ENCODE measurements at regions not wholly inside any gene's neighbourhood (a gene's known extent, or its start where the extent isn't known, plus 50 kb on each side); places are given as distances from the start of the nearest gene placed in this dataset.
"Not testable (repeated sequence)": the region's sequence is repeated elsewhere in the genome, so short reads cannot be mapped to it uniquely, and the experiment has no call there.

DNA sequence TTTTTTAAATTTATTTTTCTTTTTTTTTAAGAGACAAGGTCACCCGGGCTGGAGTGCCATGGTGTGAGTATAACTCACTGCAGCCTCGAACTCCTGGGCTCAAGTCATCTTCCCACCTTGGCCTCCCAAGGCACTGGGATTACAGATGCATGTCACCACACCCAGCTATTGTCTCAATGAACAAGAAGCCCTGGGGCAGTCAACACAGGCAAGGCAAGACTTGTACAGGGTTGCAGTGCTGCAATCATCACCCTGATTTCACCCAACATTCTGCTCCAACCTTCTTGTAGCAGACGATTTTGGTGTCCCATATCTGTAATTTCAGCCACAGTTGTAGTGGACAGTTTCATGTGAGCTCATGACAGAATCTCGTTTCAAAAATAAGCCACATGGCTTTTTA lies 205.8 kb upstream of the KIF2A start:
- no peak for DNase-seq (ENCODE audit: low spot score)

DNA sequence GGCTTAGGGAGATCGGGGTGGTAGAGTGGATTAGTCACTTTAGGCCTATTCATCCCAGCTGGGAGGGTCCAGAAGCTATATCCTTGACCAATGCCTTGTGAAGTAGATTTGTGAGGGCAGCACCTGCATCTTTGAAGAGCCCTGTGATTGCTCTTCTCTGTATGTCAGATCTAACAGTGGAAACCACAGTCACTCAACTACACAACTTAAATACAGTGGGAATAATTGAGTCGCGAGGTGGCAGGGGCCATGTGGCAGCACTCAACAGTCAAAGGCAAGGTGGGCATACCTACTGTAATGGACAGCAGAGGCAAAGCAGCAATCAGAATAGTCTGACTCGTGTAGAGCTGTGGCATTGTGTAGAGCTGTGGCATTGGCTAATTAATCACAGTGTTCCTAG lies 202.1 kb upstream of the KIF2A start:
- not testable (repeated sequence) for DNase-seq (ENCODE audit: low spot score)

DNA sequence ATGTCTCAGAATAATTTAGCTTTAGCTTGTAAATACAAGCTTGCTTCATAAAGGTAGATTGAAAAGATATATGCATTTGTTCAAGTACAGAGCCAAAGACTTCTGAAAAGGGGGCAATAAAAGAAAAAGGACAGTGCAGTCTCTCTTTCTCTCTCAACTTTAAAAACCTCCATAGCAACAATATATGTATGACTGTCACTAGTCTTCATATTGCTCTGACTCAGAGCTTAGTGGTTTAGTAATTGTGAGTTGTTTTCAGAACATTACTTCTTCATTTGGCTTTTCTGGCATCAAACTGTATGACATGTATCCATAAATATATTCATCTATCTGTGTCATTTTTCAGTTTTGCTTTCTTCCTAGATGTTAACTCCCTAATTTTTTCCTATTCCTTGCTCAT lies 194.6 kb upstream of the KIF2A start:
- DNase-seq (ENCODE audit: low spot score) = no peak

DNA sequence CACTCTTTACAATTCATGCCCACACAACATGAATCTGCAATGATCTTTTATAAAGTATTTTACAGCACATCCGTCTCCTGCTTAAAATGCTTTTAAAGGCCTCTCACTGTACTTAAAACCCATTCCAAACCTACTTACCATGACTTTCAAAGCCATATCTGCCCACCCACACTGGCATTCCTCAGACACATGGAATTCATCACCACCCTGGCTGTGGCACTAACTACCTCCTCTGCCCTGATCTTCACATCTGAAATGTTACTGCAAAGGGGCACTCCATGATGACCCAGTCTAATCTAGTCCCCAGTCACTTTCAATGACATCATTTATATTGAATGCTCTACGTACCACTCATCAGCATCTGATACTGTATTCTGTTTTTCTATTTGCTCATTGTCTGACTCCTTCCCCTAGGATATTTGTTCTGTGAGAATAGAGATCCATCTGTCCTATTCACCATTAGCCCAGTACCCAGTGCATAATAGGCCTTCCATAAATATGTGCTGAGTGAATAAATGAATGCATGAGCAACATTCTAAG lies 193.2 kb upstream of the KIF2A start:
- no peak for DNase-seq (ENCODE audit: low spot score)

DNA sequence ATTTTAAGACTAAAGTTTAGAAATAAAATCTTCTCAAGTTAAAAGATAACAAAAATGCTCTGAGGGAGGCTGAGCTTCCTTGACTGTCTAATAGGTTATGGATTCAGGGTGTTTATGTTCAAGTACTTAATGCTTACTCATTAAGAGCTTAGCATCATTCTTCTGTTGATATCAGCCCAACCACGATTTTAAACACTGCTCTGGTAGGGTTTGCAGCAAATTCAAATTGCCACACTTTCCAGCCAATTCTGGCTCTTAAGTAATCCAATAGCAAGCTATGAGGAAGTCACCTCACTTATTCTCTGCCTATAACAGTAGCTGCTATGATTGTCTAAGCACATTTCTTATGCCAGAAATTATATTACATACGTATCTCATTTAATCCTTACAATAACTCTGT lies 191.0 kb upstream of the KIF2A start:
- DNase-seq (ENCODE audit: low spot score) = no peak

DNA sequence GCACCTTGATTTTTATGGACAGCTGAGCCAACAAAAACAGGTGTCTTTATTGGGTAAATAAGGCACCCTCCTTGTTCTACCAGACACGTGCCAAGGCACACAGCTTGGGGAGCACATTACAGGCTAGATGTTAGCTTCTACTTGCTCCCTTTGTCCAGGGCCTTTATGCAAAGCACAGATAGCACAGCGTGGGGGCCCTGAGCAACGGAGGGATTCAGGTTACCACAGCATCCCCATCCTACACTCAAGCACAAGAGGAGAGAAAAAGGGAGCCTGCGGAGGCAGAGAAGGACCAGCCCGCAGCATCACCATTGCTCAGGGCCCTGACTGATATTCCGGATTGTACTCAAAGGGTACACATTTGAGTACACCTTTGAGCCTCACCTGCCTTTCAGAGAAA lies 181.7 kb upstream of the KIF2A start:
- DNase-seq (ENCODE audit: low spot score) = no peak

DNA sequence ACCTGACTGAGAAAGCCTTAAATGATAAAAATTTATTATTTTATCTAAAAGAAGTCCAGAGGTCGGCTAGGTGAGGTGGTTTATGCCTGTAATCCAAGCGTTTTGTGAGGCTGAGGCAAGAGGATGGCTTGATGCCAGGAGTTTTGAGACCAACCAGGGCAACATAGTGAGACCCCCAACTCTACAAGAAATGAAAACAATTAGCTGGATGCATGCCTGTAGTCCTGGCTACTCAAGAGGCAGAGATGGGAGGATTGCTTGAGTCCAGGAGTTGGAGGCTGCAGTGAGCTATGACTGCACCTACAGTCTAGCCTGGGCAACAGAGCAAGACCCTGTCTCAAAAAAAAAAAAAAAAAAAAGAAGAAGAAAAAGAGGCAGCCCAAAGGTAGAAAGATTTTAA lies 179.9 kb upstream of the KIF2A start:
- DNase-seq (ENCODE audit: low spot score) = no peak

DNA sequence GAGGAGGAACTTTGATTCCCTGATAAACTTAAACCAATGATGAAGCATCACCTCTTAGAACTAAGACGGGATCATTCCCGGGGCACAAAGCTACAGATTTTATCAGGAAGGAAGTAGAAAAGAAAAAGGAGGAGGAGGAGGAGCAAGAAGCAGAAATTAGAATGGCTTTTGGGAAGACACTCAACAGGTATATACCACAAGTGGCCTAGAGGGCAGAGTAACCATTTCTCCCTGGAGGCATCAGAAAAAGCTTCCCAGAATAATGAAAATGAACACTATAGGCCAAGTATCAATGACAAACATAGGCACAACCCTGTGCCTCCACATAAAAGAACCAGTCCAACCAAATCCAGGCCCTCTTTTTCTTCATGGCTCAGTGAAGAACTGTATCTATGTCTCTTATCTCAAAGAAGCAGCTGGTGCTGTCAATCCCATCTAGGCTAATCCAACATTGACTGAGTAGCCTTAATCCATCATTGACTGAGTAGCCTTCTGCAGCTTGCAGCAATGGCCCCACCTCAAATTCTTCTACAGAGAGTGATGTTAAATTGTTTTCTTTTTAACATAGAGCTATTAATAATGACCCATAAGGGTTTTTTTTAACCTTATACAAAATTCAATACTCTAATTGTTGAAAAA lies 178.8 kb upstream of the KIF2A start:
- no peak for DNase-seq (ENCODE audit: low spot score)

DNA sequence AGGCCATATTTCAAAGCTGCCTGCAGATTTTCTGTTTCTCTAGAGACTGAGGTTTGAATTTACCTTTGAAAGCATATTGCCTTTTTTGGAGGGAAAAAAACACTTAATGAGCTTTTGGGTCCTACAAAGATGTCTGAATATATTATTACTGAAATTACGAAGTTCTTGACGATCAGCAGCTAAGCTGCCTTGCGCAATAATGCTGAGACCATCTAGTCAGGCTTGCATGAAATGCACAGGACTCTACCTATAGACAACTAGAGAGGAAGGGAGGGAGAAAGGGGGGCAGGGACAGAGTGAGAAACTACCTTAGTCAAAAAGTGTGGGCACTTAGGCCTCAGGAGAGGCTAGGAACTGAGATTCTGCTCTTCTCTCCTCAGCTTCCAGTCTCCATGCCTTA lies 175.9 kb upstream of the KIF2A start:
- DNase-seq (ENCODE audit: low spot score) = no peak

DNA sequence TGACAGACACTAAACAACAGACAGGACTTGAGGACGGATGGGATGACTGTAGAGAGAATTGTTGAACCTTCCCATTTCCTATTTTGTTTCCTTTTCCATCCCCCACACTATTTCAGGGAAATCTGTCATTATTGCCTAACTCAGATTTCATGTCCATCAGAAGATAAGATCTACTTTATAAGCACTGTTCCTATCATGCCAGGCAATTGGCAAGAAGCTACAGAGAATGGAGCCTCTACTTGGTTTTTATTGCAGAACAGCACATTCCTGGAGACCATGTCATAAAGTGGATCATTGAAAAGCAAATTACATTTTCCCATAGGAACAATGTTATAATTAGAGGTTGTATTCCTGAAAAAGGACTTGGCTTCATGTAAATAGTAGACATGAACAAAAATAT lies 173.7 kb upstream of the KIF2A start:
- DNase-seq (ENCODE audit: low spot score) = no peak

DNA sequence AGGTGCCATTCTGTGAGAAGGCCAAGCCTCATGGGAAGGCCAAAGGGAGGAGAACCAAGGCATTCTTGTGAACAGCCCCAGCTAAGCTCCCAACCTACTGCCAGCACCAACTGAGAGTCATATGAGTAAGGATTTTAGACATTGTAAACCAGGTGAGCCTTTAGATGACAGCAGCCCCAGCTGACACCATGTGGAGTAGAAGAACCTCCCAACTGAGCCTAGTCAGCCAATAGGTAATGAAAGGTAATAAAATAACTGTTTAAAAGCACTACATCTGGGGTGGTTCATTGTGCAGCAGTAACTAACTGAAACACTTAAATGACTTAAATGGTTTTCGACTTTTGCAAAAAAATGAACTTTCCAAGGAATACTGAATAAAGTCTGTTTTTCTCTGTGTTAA lies 172.6 kb upstream of the KIF2A start:
- no peak for DNase-seq (ENCODE audit: low spot score)

DNA sequence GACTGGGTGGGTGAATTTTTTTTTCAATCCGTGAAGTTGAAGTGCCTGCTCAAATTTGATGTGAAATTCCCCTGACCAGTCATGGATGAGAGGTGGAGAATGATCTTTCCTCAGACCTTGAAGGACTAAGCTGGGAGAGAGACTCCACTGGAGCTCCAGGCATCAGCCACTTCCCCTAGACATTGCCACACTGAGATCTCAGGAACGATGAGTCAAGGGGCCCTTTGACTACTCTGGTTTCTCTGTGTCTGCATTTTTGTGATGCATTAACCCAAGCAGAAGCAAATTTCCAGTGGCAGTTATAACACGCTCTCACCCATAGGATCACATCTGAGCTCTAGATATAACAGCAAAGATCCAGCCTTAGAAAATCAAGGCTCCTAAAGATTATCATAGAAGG lies 171.2 kb upstream of the KIF2A start:
- DNase-seq (ENCODE audit: low spot score) = no peak

DNA sequence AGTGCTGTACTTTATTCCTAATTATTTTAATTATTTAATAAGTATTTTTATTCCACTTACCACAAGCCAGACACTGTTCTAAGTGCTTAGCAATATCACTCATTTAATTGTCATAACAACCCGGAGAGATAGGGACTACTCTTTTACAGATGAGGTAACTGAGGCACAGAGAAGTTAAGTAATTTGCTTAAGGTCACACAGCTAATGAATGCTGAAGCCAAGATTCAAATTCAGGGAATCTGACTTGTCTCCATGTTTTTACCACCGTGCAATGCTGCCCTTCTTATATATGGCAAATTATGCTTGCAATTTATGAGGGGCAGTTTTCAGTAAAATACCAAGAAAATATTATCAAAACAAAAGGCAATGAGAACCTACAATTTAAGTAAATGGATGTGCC lies 168.4 kb upstream of the KIF2A start:
- no peak for DNase-seq (ENCODE audit: low spot score)

DNA sequence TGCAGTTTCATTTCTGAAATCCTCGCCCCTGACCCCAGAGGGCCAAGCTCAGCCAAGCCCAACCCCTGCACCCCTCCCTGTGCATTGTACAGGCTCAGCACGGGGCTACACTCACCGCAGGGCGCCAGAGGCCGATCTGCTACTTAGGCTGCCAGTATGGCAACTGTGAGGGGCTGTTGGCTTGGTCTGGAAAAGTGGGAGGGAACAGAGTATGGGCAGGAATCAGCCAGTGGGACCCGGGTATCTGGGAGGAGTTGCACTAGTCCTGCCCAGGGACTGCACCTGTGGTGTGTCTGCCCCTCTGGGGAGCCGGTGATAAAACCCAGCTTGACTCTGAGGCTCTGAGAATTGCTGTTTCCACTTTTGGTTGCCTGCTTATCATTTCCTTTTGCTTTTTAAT lies 167.4 kb upstream of the KIF2A start:
- peak; percentile 70 for DNase-seq (ENCODE audit: low spot score)

DNA sequence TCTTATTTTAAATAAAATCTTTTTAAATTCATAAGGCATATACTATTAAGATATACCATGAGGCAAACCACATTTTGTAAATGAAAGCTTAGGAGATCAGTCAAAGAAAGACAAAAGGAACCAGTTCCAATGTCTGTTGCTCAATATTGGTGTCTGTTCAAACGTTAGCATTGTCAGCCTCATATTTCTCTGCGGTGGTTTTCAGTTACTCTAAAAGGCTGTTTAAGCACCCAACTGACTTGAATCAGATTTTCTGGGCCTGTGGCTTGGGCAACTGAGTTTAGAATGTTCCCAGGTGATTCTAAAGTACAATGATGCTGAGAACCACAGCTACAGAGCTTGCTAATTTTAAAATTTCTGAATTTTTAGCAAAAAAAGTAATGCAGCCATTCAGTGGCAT lies 166.3 kb upstream of the KIF2A start:
- no peak for DNase-seq (ENCODE audit: low spot score)

DNA sequence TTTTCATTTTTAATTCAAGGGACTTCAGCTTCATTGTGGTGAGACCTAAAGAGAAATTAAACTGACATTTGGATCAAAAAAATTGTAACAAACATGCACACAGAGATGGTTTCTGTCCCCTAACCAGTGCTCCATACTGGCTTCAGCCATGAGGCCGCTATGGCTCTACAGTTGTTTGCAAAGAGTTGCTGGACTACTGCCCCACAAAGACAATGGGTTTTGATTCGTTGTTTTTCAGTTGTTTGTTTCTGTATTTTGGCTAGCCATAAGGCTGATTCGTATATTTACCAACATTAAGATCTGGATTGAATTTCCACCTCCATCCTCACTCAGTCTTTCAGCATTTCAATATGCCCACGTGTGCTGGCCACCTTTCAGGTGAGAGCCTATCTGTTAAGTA lies 163.7 kb upstream of the KIF2A start:
- DNase-seq (ENCODE audit: low spot score) = no peak

DNA sequence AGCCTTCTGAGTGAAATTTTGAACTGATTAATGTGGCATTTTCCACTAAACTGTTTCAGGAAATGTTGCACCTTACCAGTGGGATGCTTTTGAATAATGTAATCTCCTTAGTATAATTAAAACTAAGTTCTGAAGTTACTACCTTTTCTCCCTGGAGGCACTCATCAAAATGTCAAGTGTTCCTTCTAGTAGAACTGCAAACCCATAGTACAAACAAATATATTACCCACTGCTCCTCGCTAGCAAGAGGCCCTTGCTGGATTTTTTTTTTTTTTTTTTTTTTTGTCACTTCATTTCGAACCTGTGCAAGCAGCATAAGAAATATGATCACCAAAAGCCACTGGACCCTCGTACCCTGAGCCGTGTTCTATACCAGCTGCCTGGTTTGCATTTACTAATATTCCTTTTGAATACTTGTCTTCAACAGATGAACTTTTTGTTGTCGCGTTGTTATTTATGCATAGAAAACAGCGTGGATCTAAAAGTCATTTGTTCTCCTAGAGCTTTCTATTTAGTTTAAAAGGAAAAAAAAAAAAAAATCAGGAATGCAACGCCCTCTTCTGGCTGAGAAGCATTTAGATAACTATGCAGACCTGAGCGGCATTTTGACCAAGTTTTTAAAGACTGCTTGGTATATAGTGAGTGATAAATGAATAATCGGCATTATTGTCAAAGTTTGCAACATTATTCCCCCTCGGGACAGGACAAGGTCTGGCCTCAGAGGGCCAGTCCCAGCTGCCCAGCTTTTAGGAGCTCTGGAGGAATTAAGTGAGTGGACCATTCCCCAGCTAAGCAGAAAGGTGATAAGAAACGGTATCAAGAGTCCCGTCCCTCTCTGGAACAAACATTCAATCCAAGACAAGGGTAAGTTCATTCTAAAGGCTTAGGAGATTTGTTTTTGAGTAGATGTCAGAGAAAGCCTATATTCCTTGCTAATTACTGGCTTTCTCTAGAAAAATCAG lies 162.5 kb upstream of the KIF2A start:
- DNase-seq (ENCODE audit: low spot score) = no peak

DNA sequence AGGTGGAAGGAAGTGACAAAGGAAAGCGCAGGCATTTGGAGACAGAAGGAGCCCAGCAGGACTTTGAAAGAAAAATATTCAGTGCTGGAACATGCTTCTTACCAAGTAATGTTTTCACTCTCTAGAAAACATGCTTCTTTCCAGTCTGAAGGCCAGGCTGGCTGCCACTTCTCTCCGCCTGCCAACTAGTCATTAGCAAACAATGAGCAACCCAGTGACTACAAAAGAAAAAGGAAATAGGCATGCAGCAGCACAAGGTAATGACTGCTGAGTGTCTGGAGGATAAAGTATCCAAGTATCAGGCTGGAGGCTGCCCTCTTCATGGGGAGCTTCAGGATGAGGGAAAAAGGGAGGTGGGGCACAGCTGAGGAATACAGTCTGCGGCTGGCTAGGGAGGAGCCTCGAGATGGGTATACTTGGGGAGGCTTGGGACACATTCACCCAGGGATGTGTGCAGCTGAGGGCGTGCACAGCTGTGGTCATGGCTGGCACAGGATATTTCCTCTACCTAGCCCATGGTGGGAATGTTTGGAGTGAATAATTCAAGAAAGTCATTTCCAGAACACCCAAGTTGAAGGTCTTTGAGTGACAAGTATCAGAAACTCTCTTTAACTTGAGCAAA lies 161.5 kb upstream of the KIF2A start:
- DNase-seq (ENCODE audit: low spot score) = no peak

DNA sequence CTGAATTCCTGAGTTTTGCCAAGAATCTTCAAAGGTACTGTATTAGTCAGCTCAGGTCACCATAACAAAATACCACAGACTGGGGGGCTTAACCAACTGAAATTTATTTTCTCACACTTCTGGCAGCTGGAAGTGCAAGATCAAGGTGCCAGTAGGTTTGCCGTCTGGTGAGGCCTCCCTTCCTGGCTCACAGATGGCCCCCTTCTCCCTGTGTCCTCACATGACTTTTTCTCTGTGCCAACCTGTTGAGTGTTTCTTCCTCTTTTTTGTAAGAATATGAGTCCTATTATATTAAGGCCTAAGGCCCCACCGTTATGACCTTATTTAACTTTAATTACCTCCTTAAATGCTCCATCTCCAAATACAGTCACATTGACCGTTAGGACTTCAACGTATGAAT lies 156.1 kb upstream of the KIF2A start:
- DNase-seq (ENCODE audit: low spot score) = no peak

DNA sequence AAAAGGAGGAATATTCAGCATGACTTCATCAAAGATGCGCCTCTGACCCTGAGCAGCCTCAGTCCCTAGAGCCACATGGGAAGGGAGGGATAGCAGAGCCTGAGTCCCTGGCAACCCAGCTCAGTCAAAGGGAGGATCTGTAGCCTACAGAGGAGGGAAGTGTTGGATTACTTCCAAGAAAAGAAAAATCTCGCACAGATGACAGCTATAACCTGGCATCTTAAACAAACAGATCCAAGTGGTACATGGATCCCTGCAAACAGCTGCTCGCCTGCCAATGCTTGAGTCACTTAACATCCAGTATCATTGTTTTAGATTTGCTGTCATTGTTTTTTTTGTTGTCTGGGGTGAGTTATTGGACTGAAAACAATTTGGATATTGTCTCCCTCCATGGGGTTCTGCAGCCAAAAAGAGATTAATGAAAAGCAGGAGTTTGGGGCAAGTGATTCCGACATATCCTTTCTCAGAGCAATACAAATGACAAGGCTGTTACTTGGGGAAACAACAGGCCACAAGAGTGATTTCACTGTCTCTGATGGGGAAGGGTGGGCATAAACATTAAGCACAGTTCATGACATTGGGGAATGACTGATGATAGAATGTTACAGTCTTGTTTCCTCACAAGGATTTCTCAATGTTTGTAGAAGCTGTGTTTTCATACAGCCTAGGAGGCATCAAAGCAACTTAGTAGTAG lies 153.5 kb upstream of the KIF2A start:
- DNase-seq (ENCODE audit: low spot score) = no peak

DNA sequence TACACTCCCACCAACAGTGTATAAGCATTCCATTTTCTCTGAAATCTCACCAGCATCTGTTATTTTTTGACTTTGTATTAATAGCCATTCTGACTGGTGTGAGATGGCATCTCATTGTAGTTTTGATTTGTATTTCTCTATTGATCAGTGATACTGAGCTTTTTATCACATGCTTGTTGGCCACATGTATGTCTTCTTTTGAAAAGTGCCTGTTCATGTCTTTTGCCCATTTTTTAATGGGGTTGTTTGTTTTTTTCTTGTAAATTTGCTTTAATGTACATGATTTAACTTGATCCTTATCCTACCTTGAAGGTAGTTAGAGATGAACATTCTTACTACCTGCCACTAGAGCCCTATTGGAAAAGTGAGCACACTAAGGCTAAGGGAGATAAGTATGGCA lies 151.2 kb upstream of the KIF2A start:
- DNase-seq (ENCODE audit: low spot score) = no peak

DNA sequence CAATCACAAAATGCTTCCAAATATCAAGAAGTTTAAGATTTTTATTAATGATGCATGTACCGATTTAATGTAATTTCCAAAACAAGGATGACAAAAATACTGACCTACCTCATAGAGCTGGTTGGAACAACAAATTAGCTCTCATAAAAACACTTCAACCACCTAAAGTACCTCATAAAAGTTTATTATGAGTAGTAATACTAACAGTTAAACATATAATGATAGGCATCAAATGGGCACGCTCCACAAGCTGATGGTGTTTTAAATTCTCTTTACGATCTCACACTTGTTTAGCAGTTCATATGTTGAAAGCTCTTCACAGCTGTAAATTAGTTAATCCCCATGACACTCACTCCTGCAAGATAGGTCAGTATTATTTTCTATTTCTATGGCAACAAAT lies 150.0 kb upstream of the KIF2A start:
- no peak for DNase-seq (ENCODE audit: low spot score)

Measured in ecto neural progenitor cell (in vitro differentiated cells).